ENCODE measurements at regions not wholly inside any gene's neighbourhood (a gene's known extent, or its start where the extent isn't known, plus 50 kb on each side); places are given as distances from the start of the nearest gene placed in this dataset.

DNA sequence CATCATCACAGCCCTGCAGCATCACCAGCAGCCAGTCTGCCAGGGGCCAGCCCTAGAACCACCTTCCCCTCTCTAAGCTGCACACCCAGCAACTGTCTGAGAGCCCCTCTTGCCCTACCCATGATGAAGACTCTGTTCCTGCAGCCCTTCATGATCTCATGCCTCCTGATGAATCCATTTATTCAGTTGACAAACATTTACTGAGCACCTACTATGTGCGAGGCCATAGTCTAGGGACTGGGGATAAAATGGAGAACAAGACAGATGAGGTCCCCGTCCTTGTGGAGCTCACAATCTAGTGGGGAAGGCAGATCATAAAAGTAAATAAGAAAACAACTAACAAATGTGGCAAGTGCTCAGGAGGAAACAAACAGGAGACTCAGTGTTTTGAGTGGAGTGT lies 96.3 kb downstream of the PCDH1 start:
- H3K4me1 Mint-ChIP-seq: peaks cover 55% of the 10 kb centered on the region

More for the DNA sequence above, 96.3 kb downstream of the PCDH1 start:
- no peaks in the 10 kb centered on the region for H3K36me3 Mint-ChIP-seq (ENCODE audit: low read depth)
- DNase-seq (ENCODE audit: low spot score): no peak
- Histone ChIP-seq H3K4me1 (ENCODE audit: insufficient read depth) (peaks cover 31% of the 10 kb centered on the region), H3K79me2 (replicated peaks; ENCODE audit: insufficient read depth) (no peaks in the 10 kb centered on the region), H3F3A (replicated peaks; ENCODE audit: low read depth) (peaks cover 7% of the 10 kb centered on the region; the same call in 1 of the 2 replicates), H3K9me2 (ENCODE audit: insufficient read depth) (no peaks in the 10 kb centered on the region), H4K20me1 (replicated peaks; ENCODE audit: insufficient read depth) (no peaks in the 10 kb centered on the region), H3K27me3 (ENCODE audit: insufficient read depth) (no peaks in the 10 kb centered on the region), H3K27ac (ENCODE audit: low read depth) (no peak overlapping the region), H3K4me2 (no peak overlapping the region), H3K36me3 (ENCODE audit: insufficient read depth) (no peaks in the 10 kb centered on the region), H2AFZ (no peak overlapping the region), H3K4me3 (no peak overlapping the region)
- no peak overlapping the region for H3K27ac Mint-ChIP-seq
- peaks cover 20% of the 10 kb centered on the region for H3K27me3 Mint-ChIP-seq (ENCODE audit: insufficient read depth, low read depth, poor library complexity)
- no peak overlapping the region for H3K4me3 Mint-ChIP-seq
- no peak for ATAC-seq
- no peaks in the 10 kb centered on the region for H3K9me3 Mint-ChIP-seq
- no peak for TF ChIP-seq CREB1 (CRISPR knock-in tag; IDR thresholded peaks at IDR 0.05; ENCODE audit: low read depth)
- TF ChIP-seq EZH2phosphoT487 (IDR thresholded peaks at IDR 0.05; ENCODE audit: unreplicated experiment): no peak
- TF ChIP-seq NANOG (IDR thresholded peaks at IDR 0.05; ENCODE audit: borderline replicate concordance): no peak
- TF ChIP-seq JUNB (IDR thresholded peaks at IDR 0.05; ENCODE audit: unreplicated experiment): no peak
- TF ChIP-seq ZNF331 (CRISPR knock-in tag; IDR thresholded peaks at IDR 0.05; ENCODE audit: low read depth): no peak
- no peak for TF ChIP-seq ZNF114 (CRISPR knock-in tag; IDR thresholded peaks at IDR 0.05)
- no peak for TF ChIP-seq POLR2AphosphoS5 (IDR thresholded peaks at IDR 0.05; ENCODE audit: low read depth)
- TF ChIP-seq, protein P1, sequence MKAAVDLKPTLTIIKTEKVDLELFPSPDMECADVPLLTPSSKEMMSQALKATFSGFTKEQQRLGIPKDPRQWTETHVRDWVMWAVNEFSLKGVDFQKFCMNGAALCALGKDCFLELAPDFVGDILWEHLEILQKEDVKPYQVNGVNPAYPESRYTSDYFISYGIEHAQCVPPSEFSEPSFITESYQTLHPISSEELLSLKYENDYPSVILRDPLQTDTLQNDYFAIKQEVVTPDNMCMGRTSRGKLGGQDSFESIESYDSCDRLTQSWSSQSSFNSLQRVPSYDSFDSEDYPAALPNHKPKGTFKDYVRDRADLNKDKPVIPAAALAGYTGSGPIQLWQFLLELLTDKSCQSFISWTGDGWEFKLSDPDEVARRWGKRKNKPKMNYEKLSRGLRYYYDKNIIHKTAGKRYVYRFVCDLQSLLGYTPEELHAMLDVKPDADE (IDR thresholded peaks at IDR 0.05): no peak
- TF ChIP-seq, protein P2, sequence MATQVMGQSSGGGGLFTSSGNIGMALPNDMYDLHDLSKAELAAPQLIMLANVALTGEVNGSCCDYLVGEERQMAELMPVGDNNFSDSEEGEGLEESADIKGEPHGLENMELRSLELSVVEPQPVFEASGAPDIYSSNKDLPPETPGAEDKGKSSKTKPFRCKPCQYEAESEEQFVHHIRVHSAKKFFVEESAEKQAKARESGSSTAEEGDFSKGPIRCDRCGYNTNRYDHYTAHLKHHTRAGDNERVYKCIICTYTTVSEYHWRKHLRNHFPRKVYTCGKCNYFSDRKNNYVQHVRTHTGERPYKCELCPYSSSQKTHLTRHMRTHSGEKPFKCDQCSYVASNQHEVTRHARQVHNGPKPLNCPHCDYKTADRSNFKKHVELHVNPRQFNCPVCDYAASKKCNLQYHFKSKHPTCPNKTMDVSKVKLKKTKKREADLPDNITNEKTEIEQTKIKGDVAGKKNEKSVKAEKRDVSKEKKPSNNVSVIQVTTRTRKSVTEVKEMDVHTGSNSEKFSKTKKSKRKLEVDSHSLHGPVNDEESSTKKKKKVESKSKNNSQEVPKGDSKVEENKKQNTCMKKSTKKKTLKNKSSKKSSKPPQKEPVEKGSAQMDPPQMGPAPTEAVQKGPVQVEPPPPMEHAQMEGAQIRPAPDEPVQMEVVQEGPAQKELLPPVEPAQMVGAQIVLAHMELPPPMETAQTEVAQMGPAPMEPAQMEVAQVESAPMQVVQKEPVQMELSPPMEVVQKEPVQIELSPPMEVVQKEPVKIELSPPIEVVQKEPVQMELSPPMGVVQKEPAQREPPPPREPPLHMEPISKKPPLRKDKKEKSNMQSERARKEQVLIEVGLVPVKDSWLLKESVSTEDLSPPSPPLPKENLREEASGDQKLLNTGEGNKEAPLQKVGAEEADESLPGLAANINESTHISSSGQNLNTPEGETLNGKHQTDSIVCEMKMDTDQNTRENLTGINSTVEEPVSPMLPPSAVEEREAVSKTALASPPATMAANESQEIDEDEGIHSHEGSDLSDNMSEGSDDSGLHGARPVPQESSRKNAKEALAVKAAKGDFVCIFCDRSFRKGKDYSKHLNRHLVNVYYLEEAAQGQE (IDR thresholded peaks at IDR 0.05; ENCODE audit: unreplicated experiment): no peak
- TF ChIP-seq, protein P3, sequence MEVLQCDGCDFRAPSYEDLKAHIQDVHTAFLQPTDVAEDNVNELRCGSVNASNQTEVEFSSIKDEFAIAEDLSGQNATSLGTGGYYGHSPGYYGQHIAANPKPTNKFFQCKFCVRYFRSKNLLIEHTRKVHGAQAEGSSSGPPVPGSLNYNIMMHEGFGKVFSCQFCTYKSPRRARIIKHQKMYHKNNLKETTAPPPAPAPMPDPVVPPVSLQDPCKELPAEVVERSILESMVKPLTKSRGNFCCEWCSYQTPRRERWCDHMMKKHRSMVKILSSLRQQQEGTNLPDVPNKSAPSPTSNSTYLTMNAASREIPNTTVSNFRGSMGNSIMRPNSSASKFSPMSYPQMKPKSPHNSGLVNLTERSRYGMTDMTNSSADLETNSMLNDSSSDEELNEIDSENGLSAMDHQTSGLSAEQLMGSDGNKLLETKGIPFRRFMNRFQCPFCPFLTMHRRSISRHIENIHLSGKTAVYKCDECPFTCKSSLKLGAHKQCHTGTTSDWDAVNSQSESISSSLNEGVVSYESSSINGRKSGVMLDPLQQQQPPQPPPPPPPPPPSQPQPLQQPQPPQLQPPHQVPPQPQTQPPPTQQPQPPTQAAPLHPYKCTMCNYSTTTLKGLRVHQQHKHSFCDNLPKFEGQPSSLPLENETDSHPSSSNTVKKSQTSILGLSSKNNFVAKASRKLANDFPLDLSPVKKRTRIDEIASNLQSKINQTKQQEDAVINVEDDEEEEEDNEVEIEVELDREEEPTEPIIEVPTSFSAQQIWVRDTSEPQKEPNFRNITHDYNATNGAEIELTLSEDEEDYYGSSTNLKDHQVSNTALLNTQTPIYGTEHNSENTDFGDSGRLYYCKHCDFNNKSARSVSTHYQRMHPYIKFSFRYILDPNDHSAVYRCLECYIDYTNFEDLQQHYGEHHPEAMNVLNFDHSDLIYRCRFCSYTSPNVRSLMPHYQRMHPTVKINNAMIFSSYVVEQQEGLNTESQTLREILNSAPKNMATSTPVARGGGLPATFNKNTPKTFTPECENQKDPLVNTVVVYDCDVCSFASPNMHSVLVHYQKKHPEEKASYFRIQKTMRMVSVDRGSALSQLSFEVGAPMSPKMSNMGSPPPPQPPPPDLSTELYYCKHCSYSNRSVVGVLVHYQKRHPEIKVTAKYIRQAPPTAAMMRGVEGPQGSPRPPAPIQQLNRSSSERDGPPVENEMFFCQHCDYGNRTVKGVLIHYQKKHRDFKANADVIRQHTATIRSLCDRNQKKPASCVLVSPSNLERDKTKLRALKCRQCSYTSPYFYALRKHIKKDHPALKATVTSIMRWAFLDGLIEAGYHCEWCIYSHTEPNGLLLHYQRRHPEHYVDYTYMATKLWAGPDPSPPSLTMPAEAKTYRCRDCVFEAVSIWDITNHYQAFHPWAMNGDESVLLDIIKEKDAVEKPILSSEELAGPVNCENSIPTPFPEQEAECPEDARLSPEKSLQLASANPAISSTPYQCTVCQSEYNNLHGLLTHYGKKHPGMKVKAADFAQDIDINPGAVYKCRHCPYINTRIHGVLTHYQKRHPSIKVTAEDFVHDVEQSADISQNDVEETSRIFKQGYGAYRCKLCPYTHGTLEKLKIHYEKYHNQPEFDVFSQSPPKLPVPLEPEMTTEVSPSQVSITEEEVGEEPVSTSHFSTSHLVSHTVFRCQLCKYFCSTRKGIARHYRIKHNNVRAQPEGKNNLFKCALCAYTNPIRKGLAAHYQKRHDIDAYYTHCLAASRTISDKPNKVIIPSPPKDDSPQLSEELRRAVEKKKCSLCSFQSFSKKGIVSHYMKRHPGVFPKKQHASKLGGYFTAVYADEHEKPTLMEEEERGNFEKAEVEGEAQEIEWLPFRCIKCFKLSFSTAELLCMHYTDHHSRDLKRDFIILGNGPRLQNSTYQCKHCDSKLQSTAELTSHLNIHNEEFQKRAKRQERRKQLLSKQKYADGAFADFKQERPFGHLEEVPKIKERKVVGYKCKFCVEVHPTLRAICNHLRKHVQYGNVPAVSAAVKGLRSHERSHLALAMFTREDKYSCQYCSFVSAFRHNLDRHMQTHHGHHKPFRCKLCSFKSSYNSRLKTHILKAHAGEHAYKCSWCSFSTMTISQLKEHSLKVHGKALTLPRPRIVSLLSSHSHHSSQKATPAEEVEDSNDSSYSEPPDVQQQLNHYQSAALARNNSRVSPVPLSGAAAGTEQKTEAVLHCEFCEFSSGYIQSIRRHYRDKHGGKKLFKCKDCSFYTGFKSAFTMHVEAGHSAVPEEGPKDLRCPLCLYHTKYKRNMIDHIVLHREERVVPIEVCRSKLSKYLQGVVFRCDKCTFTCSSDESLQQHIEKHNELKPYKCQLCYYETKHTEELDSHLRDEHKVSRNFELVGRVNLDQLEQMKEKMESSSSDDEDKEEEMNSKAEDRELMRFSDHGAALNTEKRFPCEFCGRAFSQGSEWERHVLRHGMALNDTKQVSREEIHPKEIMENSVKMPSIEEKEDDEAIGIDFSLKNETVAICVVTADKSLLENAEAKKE (CRISPR knock-in tag; IDR thresholded peaks at IDR 0.05): no peak
- TF ChIP-seq STAT1 (IDR thresholded peaks at IDR 0.05; ENCODE audit: unreplicated experiment): no peak
- TF ChIP-seq EZH2 (IDR thresholded peaks at IDR 0.05; ENCODE audit: low read depth, unreplicated experiment): no peak
- TF ChIP-seq, protein P4, sequence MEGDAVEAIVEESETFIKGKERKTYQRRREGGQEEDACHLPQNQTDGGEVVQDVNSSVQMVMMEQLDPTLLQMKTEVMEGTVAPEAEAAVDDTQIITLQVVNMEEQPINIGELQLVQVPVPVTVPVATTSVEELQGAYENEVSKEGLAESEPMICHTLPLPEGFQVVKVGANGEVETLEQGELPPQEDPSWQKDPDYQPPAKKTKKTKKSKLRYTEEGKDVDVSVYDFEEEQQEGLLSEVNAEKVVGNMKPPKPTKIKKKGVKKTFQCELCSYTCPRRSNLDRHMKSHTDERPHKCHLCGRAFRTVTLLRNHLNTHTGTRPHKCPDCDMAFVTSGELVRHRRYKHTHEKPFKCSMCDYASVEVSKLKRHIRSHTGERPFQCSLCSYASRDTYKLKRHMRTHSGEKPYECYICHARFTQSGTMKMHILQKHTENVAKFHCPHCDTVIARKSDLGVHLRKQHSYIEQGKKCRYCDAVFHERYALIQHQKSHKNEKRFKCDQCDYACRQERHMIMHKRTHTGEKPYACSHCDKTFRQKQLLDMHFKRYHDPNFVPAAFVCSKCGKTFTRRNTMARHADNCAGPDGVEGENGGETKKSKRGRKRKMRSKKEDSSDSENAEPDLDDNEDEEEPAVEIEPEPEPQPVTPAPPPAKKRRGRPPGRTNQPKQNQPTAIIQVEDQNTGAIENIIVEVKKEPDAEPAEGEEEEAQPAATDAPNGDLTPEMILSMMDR (conservative IDR thresholded peaks at IDR 0.05; ENCODE audit: low read depth in 2 of 2): no peak

Measured in GM23338 (cell line).